GM12892 (cell line): ENCODE measurements at regions not wholly inside any gene's neighbourhood (a gene's known extent, or its start where the extent isn't known, plus 50 kb on each side); places are given as distances from the start of the nearest gene placed in this dataset.

Experiments
- POLR2A ChIP-seq: IDR thresholded peaks from 2 replicates; pipeline ENCODE4 v1.6.1; 2011; ENCODE audit warnings: low read depth, low read length, control low read depth
- POLR2AphosphoS5 ChIP-seq: IDR thresholded peaks from 2 replicates; pipeline ENCODE4 v1.6.1; 2011; ENCODE audit warnings: low read depth, low read length, control low read depth

DNA sequence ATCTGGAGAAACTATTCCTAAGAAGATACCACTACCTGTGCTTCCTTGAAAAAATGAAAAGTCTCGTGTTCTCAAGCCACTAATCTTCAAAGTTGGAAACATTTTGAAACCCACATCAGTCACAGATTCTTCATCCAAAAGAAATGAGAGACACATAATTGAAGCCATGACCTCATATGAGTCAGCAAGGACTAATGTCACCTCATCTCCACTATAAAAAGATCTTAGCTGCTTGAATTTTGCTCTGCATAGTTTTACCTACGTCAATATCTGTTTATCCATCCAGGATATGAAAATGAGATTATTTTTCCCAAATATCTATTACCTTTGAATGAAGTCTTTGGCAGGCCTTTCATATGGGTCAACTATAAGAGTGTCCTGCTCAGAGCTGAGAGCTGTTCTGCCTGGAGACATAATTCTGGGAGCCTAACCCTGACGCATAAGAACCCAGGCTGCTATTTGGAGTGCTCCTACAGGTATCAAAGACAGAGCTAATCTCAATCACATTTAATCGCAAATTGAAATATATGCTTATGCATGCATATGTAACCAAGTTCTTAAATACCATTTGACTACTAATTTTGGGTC, 312.5 kb upstream of the PKN2 start:
- no peak for TF ChIP-seq POLR2A
- TF ChIP-seq POLR2AphosphoS5 = no peak
